ENCODE measurements at regions not wholly inside any gene's neighbourhood (a gene's known extent, or its start where the extent isn't known, plus 50 kb on each side); places are given as distances from the start of the nearest gene placed in this dataset.

DNA sequence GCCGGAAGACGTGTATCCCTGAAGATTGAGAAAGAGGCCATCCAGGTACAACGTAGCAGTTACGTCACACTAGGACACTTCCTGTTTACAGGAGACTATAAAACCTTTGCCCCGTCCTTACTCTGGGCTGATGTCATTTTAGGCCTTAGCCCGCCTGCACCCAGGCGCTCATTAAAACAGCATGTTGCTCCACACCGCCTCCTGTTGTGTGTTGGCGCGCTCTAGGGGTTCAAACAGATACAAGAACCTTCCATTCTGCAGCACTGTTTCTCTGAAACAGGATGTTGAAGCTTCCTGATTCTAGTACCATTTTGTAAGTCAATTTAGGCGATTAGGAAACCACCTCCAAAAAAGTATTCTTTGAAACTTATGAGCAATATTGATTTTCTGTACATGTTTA lies 722.1 kb downstream of the PCDH7 start:
- no peak for TF ChIP-seq YY1 (IDR thresholded peaks at IDR 0.05; ENCODE audit: insufficient read depth, insufficient read length)
- no peak for TF ChIP-seq SUZ12 (IDR thresholded peaks at IDR 0.05; ENCODE audit: extremely low read depth, insufficient read depth, insufficient read length)
- no peak for TF ChIP-seq ZNF274 (IDR thresholded peaks at IDR 0.05; ENCODE audit: low read depth, low read length)

All from NT2/D1 (cell line).